H1 (cell line): ENCODE measurements at regions not wholly inside any gene's neighbourhood (a gene's known extent, or its start where the extent isn't known, plus 50 kb on each side); places are given as distances from the start of the nearest gene placed in this dataset.

Source experiments
- HDAC6 ChIP-seq: IDR thresholded peaks from one replicate; pipeline ENCODE4 v1.7.1; 2012; ENCODE audit warnings: low read depth, mild to moderate bottlenecking, inconsistent platforms, low read length, moderate library complexity
- JUN ChIP-seq: IDR thresholded peaks from 2 replicates; pipeline ENCODE4 v1.6.1; 2011; ENCODE audit warnings: low read depth, mild to moderate bottlenecking, improper control_type of control experiment, low read length
- KDM5A ChIP-seq: fragments of 200-600 bp; IDR thresholded peaks from 2 replicates; pipeline ENCODE4 v1.7.1; 2012; ENCODE audit warnings: mild to moderate bottlenecking, low read length, inconsistent platforms, mixed read lengths
- RNF2 ChIP-seq: fragments of 200-900, 300-1000 bp; sonication (generic); IDR thresholded peaks from 2 replicates; pipeline ENCODE4 v1.7.1; 2016; ENCODE audit warnings: borderline replicate concordance, low read depth, mild to moderate bottlenecking, antibody characterized with exemption, low read length; ENCODE audit not compliant: poor library complexity, severe bottlenecking; ENCODE audit errors: missing control alignments
- SIN3A ChIP-seq, 2 experiments: IDR thresholded peaks in 1 of 2; conservative IDR thresholded peaks in 1 of 2; 2 replicates each; pipeline ENCODE4 v1.6.1; 2011 to 2012; ENCODE audit warnings: low read length in 2 of 2, improper control_type of control experiment in 1 of 2, low read depth in 1 of 2, mild to moderate bottlenecking in 1 of 2
- ZNF274 ChIP-seq: IDR thresholded peaks from 2 replicates; pipeline ENCODE4 v1.7.0; 2012; ENCODE audit warnings: low read length, borderline replicate concordance; ENCODE audit errors: extremely low read depth

DNA sequence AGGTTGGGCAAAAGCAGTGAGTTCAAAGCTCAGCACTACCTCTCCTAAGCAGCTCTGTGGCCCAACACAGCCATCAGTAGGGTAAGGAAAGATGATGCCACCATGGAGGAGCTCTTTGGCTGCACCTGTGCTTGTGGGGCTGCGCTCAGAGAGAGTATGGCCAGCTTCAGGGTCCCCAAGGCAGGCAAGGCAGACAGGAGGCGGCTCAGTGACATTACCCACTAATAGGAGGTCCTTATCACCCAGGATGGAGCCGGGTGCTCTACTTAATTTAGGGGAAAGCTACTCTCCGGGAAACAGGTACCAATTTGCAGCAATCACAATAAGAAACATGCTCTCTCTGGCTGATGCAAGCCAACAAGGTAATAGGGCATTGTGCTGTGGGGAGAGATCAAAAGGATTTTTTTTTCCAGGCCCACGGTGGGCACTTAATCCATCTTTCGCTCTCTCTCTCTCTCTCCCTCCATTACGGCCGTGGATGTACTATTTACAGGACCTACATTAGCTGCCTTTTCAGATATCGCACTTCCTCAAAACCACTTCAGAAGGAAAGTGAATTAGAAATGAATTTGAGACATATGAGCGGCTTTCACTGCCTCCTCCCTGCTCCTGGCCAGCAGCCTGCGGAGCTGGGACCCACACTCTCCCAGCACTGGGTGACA lies 446.3 kb downstream of the SOX6 start (continued):
- no peak for TF ChIP-seq SIN3A (conservative IDR thresholded peaks at IDR 0.05 in 1 of 2, IDR thresholded peaks at IDR 0.05 in 1 of 2; ENCODE audit: low read depth in 1 of 2, low read length in 2 of 2)
- no peak for TF ChIP-seq RNF2
- TF ChIP-seq JUN, result no peak
- no peak for TF ChIP-seq HDAC6
- TF ChIP-seq ZNF274, result no peak
- TF ChIP-seq KDM5A, result no peak
